GM12878 (cell line): ENCODE measurements at regions not wholly inside any gene's neighbourhood (a gene's known extent, or its start where the extent isn't known, plus 50 kb on each side); places are given as distances from the start of the nearest gene placed in this dataset.

Experiments used
- ATAC-seq: fragments of 200-7000 bp; cut with Tn5 transposase; 3 replicates; pipeline ENCODE4 v1.9.1; 2020; ENCODE audit warnings: mild to moderate bottlenecking, moderate library complexity
- BruUV-seq: library from RNA; stranded (reverse); fragments of 400-500 nt; replicated peaks from 2 replicates; lab custom pipeline; 2021; lab: Mats Ljungman, UMichigan
- CTCF ChIA-PET: fragments of 300-600 bp; sonication (Branson Sonifier 250); formaldehyde crosslinking; extraction: SDS; loops from one replicate; lab custom pipeline; 2021; ENCODE audit warnings: inconsistent platforms; lab: Yijun Ruan, JAX
- POLR2A ChIA-PET: fragments of 350-600 bp; formaldehyde crosslinking; extraction: SDS; loops from one replicate; lab custom pipeline; 2021; ENCODE audit warnings: inconsistent platforms; lab: Charles Lee
- RAD21 ChIA-PET: fragments of 300-600 bp; sonication (Branson Sonifier 250); formaldehyde crosslinking; loops from one replicate; lab custom pipeline; 2023; ENCODE audit warnings: antibody characterized with exemption; ENCODE audit not compliant: unreplicated experiment; lab: Charles Lee
- SMC1A ChIA-PET: fragments of 300-600 bp; sonication (Branson Sonifier 250); formaldehyde crosslinking; loops from one replicate; lab custom pipeline; 2023; ENCODE audit not compliant: unreplicated experiment, uncharacterized antibody; lab: Charles Lee
- DNase-seq: peaks from one replicate; pipeline ENCODE4 v3.0.0-alpha.2; 2011; ENCODE audit warnings: low read depth, low spot score
- FAIRE-seq: peaks from 3 replicates; lab custom pipeline; 2011; peaks lifted over from hg19 to GRCh38; lab: Jason Lieb, UNC
- H2AFZ ChIP-seq: 2 replicates; pipeline ENCODE4 v1.6.0; 2011; ENCODE audit warnings: low read depth, low read length, control low read depth; ENCODE audit not compliant: control insufficient read depth
- H3K27ac ChIP-seq: 2 replicates; pipeline ENCODE4 v1.5.1; 2011; ENCODE audit warnings: control low read depth; ENCODE audit not compliant: control insufficient read depth, insufficient read depth
- H3K27me3 ChIP-seq, 2 experiments: replicated peaks in 1 of 2; 2 replicates each; pipeline versions ENCODE4 v1.6.0 to v1.6.1; 2011; ENCODE audit warnings: low read length in 1 of 2; ENCODE audit not compliant: control insufficient read depth in 2 of 2, insufficient read depth in 2 of 2
- H3K36me3 ChIP-seq, 2 experiments: 2 replicates each; pipeline ENCODE4 v1.5.1; 2011; ENCODE audit warnings: low read length in 1 of 2; ENCODE audit not compliant: control insufficient read depth in 2 of 2, insufficient read depth in 2 of 2
- H3K4me1 ChIP-seq: 2 replicates; pipeline ENCODE4 v1.6.1; 2011; ENCODE audit warnings: mild to moderate bottlenecking, low read length, moderate library complexity, mixed read lengths; ENCODE audit not compliant: control insufficient read depth, insufficient read depth
- H3K4me2 ChIP-seq: 2 replicates; pipeline ENCODE4 v1.6.0; 2011; ENCODE audit warnings: control low read depth; ENCODE audit not compliant: control insufficient read depth, insufficient read depth
- H3K4me3 ChIP-seq: fragments of 200-600 bp; sonication (generic); 2 replicates; pipeline ENCODE4 v1.5.1; 2016
- H3K79me2 ChIP-seq: 2 replicates; pipeline ENCODE4 v1.6.0; 2011; ENCODE audit warnings: low read length; ENCODE audit not compliant: control insufficient read depth, insufficient read depth
- H3K9ac ChIP-seq: 2 replicates; pipeline ENCODE4 v1.8.0; 2011; ENCODE audit warnings: low read length, control low read depth, mixed read lengths; ENCODE audit not compliant: control insufficient read depth, insufficient read depth
- H3K9me3 ChIP-seq: replicated peaks from 3 replicates; pipeline ENCODE4 v1.5.1; 2011; ENCODE audit warnings: mild to moderate bottlenecking, low read length; ENCODE audit not compliant: control insufficient read depth, insufficient read depth
- H4K20me1 ChIP-seq: 2 replicates; pipeline ENCODE4 v1.6.0; 2011; ENCODE audit not compliant: control insufficient read depth, insufficient read depth
- BMI1 ChIP-seq: fragments of 450-650 bp; IDR thresholded peaks from 2 replicates; pipeline ENCODE4 v1.6.1; 2016; ENCODE audit warnings: mild to moderate bottlenecking, moderate library complexity, borderline replicate concordance
- CEBPB ChIP-seq, 2 experiments: fragments of 150-350 bp in 1 of 2; IDR thresholded peaks; 2 replicates each; pipeline ENCODE4 v1.6.1; 2012 to 2014; ENCODE audit warnings: low read depth in 2 of 2, low read length in 2 of 2, borderline replicate concordance in 1 of 2, inconsistent platforms in 1 of 2
- FOXM1 ChIP-seq: IDR thresholded peaks from 2 replicates; pipeline ENCODE4 v1.6.1; 2012; ENCODE audit warnings: low read depth, mild to moderate bottlenecking, inconsistent platforms, low read length, moderate library complexity
- GATAD2B ChIP-seq: fragments of 450-650 bp; conservative IDR thresholded peaks from 2 replicates; pipeline ENCODE4 v1.6.1; 2017; ENCODE audit warnings: low read depth, mild to moderate bottlenecking, moderate library complexity
- JUNB ChIP-seq: IDR thresholded peaks from 2 replicates; pipeline ENCODE4 v1.6.1; 2016; ENCODE audit warnings: antibody characterized with exemption, mild to moderate bottlenecking
- KDM1A ChIP-seq: fragments of 200-600 bp; sonication (generic); IDR thresholded peaks from 2 replicates; pipeline ENCODE4 v1.6.1; 2016; ENCODE audit warnings: borderline replicate concordance
- MEF2B ChIP-seq: fragments of 450-650 bp; IDR thresholded peaks from 2 replicates; pipeline ENCODE4 v1.6.1; 2018; ENCODE audit warnings: mild to moderate bottlenecking, moderate library complexity; ENCODE audit not compliant: partially characterized antibody, poor library complexity, severe bottlenecking
- NBN ChIP-seq: fragments of 450-650 bp; IDR thresholded peaks from 2 replicates; pipeline ENCODE4 v1.6.1; 2016
- PAX8 ChIP-seq: fragments of 450-650 bp; IDR thresholded peaks from 2 replicates; pipeline ENCODE4 v1.6.1; 2017; ENCODE audit warnings: mild to moderate bottlenecking, moderate library complexity
- POLR2AphosphoS2 ChIP-seq: IDR thresholded peaks from 2 replicates; pipeline ENCODE4 v1.6.1; 2011; ENCODE audit warnings: low read depth, mild to moderate bottlenecking, low read length, improper control_type of control experiment, moderate library complexity
- RCOR1 ChIP-seq: conservative IDR thresholded peaks from 2 replicates; pipeline ENCODE4 v1.6.1; 2012; ENCODE audit warnings: low read depth, low read length, improper control_type of control experiment
- SREBF1 ChIP-seq: IDR thresholded peaks from 2 replicates; pipeline ENCODE4 v1.6.1; 2012; ENCODE audit warnings: mild to moderate bottlenecking, low read length
- SUPT20H ChIP-seq: IDR thresholded peaks from 2 replicates; pipeline ENCODE4 v1.6.1; 2011; ENCODE audit warnings: low read depth, mild to moderate bottlenecking, low read length, moderate library complexity, borderline replicate concordance; ENCODE audit not compliant: control insufficient read depth
- TCF3 ChIP-seq: IDR thresholded peaks from 2 replicates; pipeline ENCODE4 v1.6.1; 2012; ENCODE audit warnings: low read depth, mild to moderate bottlenecking, low read length, borderline replicate concordance; ENCODE audit not compliant: insufficient read depth
- WGBS: methylation state at CpG from one replicate; pipeline ENCODE4 v1.1.6; 2016; ENCODE audit warnings: low lambda C conversion rate; ENCODE audit not compliant: insufficient replicate concordance, insufficient coverage; ENCODE audit errors: missing lambda C conversion rate; 5-methylcytosine and 5-hydroxymethylcytosine counted together
- in situ Hi-C: fragments of 300-500 bp; cut with MboI; formaldehyde crosslinking; loops from 9 replicates; pipeline ENCODE4 v1.14.3; 2018; ENCODE audit warnings: mixed read lengths
- intact Hi-C: fragments of 100-400 bp; cut with micrococcal nuclease; formaldehyde crosslinking; loops from one replicate; pipeline ENCODE4 v1.14.2; 2022; ENCODE audit not compliant: unreplicated experiment
- TF ChIP-seq, protein P1 (sequence below): IDR thresholded peaks from 2 replicates; pipeline ENCODE4 v1.6.1; 2012; ENCODE audit warnings: low read depth, low read length, improper control_type of control experiment
- TF ChIP-seq, protein P2 (sequence below): fragments of 450-650 bp; IDR thresholded peaks from 2 replicates; pipeline ENCODE4 v1.6.1; 2014; ENCODE audit warnings: mild to moderate bottlenecking
- TF ChIP-seq, protein P3 (sequence below): fragments of 450-650 bp; IDR thresholded peaks from 2 replicates; pipeline ENCODE4 v1.6.1; 2016; ENCODE audit warnings: mild to moderate bottlenecking, moderate library complexity, borderline replicate concordance

DNA sequence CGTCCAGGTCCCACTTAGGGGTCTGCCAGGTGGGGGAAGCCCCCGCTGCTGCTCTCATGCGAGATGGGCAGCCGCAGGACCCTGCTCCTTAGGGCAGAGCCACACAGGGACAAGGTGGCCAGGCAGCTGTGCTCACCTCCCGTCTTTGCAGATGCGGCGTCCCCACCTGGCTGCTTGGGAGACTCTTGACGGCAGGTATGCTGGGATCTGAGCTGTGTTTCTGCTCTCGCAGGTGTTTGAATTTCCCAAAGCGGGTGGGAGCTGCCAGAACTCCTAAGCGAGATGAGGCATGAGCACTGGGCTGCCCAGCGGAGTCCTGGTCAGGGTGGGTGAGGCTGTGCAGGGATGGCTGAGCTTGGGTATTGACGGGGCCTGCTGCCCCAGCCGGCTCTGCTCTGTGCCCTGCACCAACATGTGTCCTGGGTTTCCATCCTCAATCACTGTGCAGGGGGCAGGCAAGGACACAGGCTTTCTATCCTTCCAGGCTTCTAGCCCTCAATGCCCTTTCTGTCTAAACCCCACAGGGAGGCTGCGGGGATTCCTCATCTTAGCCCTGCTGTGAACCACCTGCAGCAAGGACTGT lies 151.4 kb downstream of the ICE1 start (continued):
- TF ChIP-seq, protein P1, sequence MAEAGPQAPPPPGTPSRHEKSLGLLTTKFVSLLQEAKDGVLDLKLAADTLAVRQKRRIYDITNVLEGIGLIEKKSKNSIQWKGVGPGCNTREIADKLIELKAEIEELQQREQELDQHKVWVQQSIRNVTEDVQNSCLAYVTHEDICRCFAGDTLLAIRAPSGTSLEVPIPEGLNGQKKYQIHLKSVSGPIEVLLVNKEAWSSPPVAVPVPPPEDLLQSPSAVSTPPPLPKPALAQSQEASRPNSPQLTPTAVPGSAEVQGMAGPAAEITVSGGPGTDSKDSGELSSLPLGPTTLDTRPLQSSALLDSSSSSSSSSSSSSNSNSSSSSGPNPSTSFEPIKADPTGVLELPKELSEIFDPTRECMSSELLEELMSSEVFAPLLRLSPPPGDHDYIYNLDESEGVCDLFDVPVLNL: no peak
- TF ChIP-seq TCF3: no peak
- TF ChIP-seq, all 136 proteins: peak for 0

DNA sequence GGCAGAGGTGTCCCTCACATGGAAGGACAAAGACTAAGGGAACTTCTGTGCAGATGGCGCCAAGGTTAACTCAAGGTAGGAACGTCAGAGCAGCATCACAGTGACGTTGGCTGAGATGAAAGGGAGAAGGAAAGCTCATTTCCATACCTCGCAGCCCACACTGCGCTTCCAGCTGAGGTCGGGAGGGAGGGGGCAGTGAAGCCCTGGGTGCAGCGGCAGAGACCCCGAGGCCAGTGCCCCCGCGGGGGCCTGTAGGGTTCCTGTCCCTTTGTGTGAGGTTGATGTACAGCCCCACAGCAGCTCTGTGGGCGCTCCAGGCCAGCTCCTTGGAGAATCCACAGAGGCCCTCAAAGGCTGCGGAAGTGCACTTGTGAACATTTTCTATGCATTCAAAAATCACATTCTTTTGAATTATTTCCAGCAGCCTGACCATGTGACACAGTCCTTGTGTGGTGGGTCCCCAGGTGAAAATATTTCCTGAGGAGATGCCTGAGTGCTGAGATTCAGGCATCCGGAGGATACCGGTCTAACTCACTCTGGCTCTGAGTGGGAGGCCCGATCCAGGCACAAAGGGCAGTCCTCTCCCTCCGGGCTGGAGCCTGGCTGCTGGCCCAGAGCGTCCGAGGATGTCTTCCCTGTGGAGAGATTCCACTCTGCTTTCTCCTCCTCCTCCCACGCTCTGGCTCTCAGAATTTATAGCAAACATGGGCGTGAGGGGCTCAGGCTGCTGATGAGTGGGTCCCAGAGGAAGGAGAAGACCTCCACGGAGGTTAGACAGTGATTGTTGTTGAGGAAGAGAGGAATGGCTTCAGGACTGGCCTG lies 150.7 kb downstream of the ICE1 start:
- DNase-seq (no peak), ATAC-seq (no peak), FAIRE-seq (no peak)
- H3K4me2 ChIP-seq: no peak overlapping the region
- no peak overlapping the region for H3K4me3 ChIP-seq
- POLR2A ChIA-PET: no interaction called here
- no TSS peak for BruUV-seq
- SMC1A ChIA-PET: no interaction called here
- H4K20me1 ChIP-seq: no peaks in the 10 kb centered on the region
- 33% methylated on average over 21 of the region's 21 CpGs for WGBS
- no peak overlapping the region for H3K27ac ChIP-seq
- intact Hi-C loops: no loop called here
- H3K9me3 ChIP-seq: no peaks in the 10 kb centered on the region
- no peaks in the 10 kb centered on the region for H3K27me3 ChIP-seq
- no peak overlapping the region for H2AFZ ChIP-seq
- H3K9ac ChIP-seq: no peak overlapping the region
- RAD21 ChIA-PET: no interaction called here
- no peaks in the 10 kb centered on the region for H3K36me3 ChIP-seq
- CTCF ChIA-PET: no interaction called here
- in situ Hi-C loops: no loop called here
- H3K4me1 ChIP-seq: no peaks in the 10 kb centered on the region
- no peaks in the 10 kb centered on the region for H3K79me2 ChIP-seq
- TF ChIP-seq, protein P2, sequence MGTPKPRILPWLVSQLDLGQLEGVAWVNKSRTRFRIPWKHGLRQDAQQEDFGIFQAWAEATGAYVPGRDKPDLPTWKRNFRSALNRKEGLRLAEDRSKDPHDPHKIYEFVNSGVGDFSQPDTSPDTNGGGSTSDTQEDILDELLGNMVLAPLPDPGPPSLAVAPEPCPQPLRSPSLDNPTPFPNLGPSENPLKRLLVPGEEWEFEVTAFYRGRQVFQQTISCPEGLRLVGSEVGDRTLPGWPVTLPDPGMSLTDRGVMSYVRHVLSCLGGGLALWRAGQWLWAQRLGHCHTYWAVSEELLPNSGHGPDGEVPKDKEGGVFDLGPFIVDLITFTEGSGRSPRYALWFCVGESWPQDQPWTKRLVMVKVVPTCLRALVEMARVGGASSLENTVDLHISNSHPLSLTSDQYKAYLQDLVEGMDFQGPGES: no peak
- TF ChIP-seq CEBPB (IDR thresholded peaks at IDR 0.05; ENCODE audit: borderline replicate concordance in 1 of 2, low read depth in 2 of 2, low read length in 2 of 2): no peak
- TF ChIP-seq BMI1: no peak
- no peak for TF ChIP-seq GATAD2B
- TF ChIP-seq JUNB: no peak
- no peak for TF ChIP-seq SREBF1
- no peak for TF ChIP-seq NBN
- no peak for TF ChIP-seq SUPT20H
- no peak for TF ChIP-seq FOXM1
- TF ChIP-seq RCOR1: no peak
- TF ChIP-seq PAX8: no peak
- TF ChIP-seq POLR2AphosphoS2: no peak
- TF ChIP-seq MEF2B: no peak
- TF ChIP-seq, protein P3, sequence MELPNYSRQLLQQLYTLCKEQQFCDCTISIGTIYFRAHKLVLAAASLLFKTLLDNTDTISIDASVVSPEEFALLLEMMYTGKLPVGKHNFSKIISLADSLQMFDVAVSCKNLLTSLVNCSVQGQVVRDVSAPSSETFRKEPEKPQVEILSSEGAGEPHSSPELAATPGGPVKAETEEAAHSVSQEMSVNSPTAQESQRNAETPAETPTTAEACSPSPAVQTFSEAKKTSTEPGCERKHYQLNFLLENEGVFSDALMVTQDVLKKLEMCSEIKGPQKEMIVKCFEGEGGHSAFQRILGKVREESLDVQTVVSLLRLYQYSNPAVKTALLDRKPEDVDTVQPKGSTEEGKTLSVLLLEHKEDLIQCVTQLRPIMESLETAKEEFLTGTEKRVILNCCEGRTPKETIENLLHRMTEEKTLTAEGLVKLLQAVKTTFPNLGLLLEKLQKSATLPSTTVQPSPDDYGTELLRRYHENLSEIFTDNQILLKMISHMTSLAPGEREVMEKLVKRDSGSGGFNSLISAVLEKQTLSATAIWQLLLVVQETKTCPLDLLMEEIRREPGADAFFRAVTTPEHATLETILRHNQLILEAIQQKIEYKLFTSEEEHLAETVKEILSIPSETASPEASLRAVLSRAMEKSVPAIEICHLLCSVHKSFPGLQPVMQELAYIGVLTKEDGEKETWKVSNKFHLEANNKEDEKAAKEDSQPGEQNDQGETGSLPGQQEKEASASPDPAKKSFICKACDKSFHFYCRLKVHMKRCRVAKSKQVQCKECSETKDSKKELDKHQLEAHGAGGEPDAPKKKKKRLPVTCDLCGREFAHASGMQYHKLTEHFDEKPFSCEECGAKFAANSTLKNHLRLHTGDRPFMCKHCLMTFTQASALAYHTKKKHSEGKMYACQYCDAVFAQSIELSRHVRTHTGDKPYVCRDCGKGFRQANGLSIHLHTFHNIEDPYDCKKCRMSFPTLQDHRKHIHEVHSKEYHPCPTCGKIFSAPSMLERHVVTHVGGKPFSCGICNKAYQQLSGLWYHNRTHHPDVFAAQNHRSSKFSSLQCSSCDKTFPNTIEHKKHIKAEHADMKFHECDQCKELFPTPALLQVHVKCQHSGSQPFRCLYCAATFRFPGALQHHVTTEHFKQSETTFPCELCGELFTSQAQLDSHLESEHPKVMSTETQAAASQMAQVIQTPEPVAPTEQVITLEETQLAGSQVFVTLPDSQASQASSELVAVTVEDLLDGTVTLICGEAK: no peak
- no peak for TF ChIP-seq KDM1A
